ENCODE measurements at regions not wholly inside any gene's neighbourhood (a gene's known extent, or its start where the extent isn't known, plus 50 kb on each side); places are given as distances from the start of the nearest gene placed in this dataset.

DNA sequence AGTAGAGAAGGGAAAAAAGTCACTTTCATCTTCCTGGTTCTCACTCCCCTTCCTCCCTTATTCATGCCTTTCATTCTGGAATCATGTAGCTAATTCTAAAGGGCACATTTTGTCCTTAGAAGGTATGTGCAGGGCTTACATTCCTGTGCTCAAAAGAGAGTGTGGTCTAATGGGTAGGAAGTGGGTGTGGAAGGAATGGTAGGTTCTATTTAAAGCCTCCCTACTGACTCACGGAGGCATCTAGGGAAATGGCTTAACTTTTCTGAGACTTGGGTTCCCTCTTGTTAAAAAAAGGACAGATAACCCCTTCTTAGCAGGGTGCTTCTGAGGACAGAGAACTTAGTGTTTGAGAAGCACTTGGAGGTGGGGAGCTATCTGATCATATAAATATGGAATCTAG is 249.3 kb upstream of the DUSP10 start:
- TF ChIP-seq POLR2A (IDR thresholded peaks at IDR 0.05; ENCODE audit: borderline replicate concordance, extremely low read depth, insufficient read depth, insufficient read length): no peak
- TF ChIP-seq, protein P1, sequence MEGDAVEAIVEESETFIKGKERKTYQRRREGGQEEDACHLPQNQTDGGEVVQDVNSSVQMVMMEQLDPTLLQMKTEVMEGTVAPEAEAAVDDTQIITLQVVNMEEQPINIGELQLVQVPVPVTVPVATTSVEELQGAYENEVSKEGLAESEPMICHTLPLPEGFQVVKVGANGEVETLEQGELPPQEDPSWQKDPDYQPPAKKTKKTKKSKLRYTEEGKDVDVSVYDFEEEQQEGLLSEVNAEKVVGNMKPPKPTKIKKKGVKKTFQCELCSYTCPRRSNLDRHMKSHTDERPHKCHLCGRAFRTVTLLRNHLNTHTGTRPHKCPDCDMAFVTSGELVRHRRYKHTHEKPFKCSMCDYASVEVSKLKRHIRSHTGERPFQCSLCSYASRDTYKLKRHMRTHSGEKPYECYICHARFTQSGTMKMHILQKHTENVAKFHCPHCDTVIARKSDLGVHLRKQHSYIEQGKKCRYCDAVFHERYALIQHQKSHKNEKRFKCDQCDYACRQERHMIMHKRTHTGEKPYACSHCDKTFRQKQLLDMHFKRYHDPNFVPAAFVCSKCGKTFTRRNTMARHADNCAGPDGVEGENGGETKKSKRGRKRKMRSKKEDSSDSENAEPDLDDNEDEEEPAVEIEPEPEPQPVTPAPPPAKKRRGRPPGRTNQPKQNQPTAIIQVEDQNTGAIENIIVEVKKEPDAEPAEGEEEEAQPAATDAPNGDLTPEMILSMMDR (IDR thresholded peaks at IDR 0.05 in 2 of 3, conservative IDR thresholded peaks at IDR 0.05 in 1 of 3; ENCODE audit: borderline replicate concordance in 1 of 3, insufficient read depth in 1 of 3, low read depth in 2 of 3, low read length in 2 of 3): no peak
- TF ChIP-seq EZH2 (IDR thresholded peaks at IDR 0.05): no peak
- TF ChIP-seq YY1 (IDR thresholded peaks at IDR 0.05; ENCODE audit: extremely low read depth, insufficient replicate concordance, low read depth, low read length): no peak
- TF ChIP-seq SIN3A (IDR thresholded peaks at IDR 0.05; ENCODE audit: low read depth): no peak
- TF ChIP-seq, protein P2, sequence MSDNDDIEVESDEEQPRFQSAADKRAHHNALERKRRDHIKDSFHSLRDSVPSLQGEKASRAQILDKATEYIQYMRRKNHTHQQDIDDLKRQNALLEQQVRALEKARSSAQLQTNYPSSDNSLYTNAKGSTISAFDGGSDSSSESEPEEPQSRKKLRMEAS (IDR thresholded peaks at IDR 0.05): no peak
- TF ChIP-seq EZH2phosphoT487 (IDR thresholded peaks at IDR 0.05; ENCODE audit: borderline replicate concordance): no peak
- TF ChIP-seq, protein P3, sequence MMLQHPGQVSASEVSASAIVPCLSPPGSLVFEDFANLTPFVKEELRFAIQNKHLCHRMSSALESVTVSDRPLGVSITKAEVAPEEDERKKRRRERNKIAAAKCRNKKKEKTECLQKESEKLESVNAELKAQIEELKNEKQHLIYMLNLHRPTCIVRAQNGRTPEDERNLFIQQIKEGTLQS (IDR thresholded peaks at IDR 0.05): no peak

Data from HCT116 (cell line).